ENCODE measurements at regions not wholly inside any gene's neighbourhood (a gene's known extent, or its start where the extent isn't known, plus 50 kb on each side); places are given as distances from the start of the nearest gene placed in this dataset.
"Not testable (repeated sequence)": the region's sequence is repeated elsewhere in the genome, so short reads cannot be mapped to it uniquely, and the experiment has no call there.

DNA sequence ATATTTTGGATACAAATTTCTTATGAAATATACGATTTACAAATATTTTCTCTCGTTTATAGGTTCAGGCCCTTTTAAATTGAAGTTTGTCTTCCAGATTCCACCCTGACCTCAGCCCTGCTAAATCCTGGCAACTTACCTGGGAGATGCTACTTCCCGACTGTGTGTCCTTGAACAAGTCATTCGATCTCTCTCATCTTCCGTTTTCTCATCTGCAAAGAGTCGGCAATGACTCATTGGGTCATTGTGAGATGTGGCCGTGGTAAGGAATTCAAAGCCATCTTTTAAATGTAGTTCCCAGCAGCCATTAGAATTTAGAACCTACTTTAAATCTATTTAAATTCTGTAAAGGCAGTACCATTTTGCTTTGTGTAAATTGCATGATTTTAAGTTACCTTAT is 72.5 kb downstream of the LHX2 start:
- DNase-seq (ENCODE audit: extremely low read depth in 1 of 11, low read depth in 9 of 11, low spot score in 4 of 11) = no peak

DNA sequence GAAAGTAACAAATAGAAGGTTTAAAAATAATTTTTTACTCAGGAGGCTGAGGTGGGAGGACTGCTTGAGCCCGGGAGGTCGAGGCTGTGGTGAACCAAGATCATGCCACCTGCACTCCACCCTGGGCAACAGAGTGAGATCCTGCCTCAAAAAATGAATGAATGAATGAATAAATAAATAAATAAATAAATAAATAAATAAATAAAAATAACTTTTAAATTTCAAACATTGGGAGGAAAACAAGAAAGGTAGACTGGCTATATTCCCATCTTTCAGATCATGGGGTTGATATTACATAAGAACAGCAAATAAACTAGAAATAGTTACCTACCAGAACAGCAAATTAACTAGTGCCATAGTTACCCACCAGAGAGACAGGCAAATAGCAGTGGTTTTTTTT is 75.7 kb downstream of the LHX2 start:
- no peak for DNase-seq (ENCODE audit: extremely low read depth in 1 of 11, low read depth in 9 of 11, low spot score in 4 of 11)

DNA sequence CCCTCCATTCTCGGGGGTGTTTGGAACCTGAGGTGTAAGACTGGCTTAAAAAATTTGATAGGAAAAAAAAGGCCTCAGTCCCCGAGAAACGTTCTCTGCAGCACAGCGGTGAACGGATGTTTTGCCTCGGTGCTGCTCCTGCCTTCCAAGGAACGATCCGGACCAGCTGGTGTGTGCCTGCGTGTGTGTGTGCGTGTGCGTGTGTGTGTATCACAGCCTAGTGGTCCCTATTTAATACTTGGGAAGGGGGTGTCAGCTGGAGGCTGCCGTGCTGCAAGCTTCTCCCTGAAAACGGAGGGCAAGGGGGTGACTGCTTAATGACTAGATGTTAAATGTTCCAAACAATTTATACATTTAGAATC is 76.9 kb downstream of the LHX2 start:
- peak in 6 of 11 donors; percentile 4 to 25 (median 11) for DNase-seq (ENCODE audit: extremely low read depth in 1 of 11, low read depth in 9 of 11, low spot score in 4 of 11)

DNA sequence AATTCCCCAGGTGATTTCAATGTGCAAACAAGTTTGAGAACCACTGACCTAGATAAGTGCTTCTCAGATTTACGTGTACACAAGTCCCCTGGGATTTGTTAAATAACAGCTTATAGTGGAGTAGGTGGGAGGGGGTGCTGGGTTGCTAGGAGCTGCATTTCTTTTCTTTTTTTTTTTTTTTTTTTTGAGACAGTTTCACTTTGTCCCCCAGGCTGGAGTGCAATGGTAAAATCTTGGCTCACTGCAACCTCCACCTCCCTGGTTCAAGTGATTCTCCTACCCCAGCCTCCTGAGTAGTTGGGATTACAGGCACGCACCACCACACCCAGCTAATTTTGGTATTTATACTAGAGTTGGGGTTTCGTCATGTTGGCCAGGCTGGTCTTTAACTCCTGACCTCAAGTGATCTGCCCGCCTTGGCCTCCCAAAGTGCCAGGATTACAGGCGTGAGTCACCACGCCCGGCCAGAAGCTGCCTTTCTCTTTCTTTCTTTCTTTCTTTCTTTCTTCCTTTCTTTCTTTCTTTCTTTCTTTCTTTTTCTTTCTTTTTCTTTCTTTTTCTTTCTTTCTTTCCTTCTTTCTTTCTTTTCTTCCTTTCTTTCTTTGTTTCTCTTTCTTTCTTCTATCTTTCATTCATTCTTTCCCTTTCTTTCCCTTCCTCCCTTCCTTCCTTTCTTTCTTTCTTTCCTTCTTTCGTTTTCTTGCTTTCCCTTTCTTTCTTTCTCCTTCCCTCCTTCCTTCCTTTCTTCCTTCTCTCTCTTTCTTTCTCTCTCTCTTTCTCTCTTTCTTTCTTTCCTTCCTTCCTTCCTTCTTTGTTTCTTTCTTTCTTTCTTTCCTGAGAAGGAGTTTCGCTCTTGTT is 78.3 kb downstream of the LHX2 start:
- DNase-seq (ENCODE audit: extremely low read depth in 1 of 11, low read depth in 9 of 11, low spot score in 4 of 11) = not testable (repeated sequence)

DNA sequence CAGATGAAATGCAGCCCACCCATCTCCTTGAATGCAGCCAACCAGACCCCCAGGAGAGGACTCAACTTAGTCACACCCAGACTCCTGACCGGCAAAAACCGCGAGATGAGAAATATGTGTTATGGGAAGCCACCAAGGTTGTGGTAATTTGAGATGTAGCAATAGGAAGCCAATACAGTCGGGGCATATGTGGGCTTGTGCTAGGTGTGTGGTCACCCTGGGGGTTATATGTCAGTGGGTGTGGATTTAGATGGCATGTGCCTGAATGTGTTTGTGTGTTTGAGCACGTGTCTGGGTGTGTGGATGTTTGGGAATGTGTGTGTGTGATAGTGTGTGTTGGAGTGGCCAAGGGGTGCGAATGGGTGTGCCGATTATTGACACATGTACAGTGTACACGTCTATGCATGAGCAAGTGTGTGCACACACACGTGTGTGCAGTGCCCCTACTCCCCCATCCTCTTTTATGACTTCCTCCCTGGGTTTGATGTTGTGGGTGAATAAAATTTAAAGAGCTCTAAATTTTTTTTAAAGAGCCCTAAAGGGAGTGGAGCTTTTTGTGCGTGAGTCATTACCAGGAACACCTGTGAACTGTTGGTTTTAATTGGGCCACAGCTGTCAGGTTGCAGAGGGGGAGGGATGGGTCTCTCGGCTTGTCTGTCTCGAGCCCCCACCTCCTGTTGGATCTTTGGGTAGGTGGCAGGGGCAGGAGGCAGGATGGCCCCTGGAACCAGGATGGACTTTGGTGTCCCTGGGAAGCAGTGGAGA is 86.8 kb downstream of the LHX2 start:
- no peak for DNase-seq (ENCODE audit: extremely low read depth in 1 of 11, low read depth in 9 of 11, low spot score in 4 of 11)

DNA sequence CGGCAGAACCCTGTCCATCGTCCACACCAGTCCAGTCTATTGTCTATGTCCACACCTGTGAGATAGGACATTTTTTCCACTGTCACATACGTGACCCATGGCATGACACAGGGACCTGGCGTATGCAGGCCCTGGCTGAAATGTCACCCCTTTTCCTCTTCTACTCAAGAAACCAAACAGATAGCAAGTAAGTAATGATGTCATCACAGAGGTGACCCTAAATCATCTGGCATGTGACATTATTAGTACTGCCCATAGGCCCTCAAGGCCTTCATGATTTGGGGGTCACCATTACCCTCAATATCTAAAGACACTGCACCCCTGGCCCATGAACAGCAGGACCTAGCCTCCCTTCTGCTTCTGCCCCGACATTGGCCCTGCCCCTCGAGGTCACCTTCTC is 88.3 kb downstream of the LHX2 start:
- no peak for DNase-seq (ENCODE audit: extremely low read depth in 1 of 11, low read depth in 9 of 11, low spot score in 4 of 11)

DNA sequence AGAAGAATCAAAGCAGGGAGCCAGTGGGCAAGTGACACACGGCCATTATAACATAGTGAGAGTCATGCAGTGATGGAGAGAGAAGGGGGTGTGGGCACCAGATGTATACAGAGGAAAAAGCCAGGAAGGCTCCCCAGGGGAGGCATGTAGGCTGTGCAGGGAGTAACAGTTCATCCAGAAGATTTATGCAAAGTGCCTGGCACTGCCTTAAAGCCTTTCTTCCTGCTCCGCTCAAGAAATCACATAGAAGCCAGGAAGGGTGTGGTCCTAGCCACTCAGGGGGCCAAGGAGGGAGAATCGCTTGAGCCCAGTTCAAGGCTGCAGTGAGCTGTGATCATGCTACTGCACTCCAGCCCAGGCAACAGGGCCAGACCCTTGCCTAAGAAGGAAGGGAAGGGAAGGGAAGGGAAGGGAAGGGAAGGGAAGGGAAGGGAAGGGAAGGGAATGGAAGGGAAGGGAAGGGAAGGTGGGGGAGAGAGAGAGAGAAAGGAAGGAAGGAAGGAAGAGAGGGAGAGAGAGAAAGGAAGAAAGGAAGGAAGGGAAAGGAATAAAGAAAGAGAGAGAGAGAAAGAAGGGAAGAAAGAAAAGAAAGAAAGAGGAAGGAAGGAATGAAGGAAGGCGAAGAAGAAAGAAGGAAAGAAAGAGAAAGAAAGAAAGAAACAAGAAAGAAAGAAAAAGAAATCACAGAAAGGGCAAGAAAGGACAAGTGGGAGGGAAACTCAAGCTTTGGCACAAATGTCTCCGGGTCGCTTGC is 89.8 kb downstream of the LHX2 start:
- no peak for DNase-seq (ENCODE audit: extremely low read depth in 1 of 11, low read depth in 9 of 11, low spot score in 4 of 11)

DNA sequence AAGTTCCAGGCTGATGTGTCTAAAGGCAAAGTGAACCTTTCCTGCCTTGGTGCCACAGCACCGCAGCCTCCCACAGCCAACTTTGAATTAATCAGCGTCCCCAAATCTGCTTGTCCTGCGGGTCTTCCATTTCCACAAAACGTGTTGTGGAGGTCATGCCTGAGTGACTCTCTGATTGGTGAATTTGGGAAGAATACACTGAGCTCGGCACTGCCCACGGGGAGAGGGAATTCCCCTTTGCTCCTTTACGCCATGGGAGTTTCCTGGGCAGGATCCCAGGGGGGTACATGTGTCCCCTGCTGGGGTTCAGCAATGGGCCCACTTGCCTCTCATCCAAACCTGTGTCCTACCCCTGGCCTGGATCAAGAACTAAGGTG is 90.4 kb downstream of the LHX2 start:
- DNase-seq (ENCODE audit: extremely low read depth in 1 of 11, low read depth in 9 of 11, low spot score in 4 of 11) = no peak

DNA sequence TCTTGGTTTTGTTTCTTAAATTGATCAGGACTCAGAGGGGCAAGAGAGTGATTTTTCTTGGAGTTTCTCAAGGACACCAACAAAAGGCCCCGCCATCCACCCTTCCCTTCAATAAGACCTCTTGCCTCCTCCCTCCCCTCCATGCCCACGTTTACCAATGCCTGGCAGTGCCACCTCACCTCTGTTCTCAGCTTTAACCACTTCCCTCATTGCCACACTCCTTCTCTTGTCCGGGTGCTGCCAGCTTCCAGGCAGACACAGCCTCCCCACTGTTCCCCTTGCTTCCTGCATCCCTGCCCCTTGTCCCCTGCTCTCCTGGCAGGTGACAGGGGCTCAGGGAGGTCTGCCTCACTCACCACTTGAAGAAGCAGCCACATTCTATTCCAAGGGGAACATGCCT is 90.8 kb downstream of the LHX2 start:
- DNase-seq (ENCODE audit: extremely low read depth in 1 of 11, low read depth in 9 of 11, low spot score in 4 of 11) = no peak

DNA sequence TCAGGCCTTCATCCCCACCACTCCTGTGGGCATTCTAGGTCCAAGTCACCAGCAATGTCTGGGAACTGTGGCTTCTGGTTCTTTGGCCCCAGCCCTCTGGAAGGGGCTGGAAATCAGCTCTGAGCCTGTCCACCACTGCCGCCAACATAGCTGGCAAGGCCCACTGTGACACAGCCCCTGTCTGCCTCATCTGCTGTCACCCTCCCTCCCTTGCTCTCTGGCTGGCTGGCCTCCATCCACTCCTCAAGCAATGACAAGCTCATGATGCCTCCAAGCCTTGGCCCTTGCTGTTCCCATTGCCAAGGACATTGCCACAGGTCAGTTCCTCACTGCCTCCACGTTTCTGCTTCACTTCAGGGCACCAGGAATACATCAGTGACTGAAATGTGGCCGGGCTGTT is 93.7 kb downstream of the LHX2 start:
- DNase-seq (ENCODE audit: extremely low read depth in 1 of 11, low read depth in 9 of 11, low spot score in 4 of 11) = no peak

DNA sequence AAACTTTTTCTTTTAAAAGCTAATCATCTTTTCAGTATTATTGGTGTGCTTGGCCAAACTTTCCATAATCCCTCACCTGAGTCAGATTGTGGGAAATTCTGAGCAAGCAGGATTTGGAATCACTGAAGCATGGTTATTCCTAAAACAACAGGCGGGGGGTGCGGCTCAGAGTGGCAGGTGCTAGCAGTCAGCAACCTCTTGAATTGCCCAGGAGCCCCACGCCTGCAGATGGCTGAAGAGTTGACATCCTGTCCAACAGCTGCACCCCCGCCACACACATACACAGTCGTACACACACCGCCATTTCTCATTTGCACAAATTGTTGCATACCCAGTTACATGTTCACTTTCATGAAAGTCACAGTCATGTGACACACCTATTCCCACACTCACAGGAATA is 96.6 kb downstream of the LHX2 start:
- DNase-seq (ENCODE audit: extremely low read depth in 1 of 11, low read depth in 9 of 11, low spot score in 4 of 11) = no peak

DNA sequence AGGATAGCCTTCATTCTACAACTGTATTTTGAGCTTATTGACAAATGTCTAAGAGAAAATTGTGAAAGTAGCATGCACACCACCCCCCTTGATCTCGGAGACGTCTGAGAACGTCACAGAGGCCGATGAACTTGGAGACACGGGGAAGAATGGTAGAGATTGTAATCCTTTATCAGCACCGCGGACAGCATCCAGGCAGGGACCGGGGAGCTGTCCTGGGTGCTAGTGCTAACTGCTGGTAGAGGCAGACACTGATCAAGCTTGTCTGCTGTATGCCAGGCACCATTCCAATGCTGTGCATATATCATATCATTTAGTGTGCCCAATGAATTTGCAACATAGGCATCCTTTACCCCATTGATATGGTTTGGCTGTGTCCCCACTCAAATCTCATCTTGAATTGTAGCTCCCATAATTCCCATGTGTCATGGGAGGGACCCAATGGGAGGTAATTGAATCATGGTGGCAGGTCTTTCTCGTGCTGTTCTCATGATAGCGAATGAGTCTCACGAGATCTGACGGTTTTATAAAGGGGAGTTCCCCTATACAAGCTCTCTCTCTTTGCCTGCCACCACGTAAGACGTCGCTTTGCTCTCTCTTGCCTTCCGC is 98.8 kb downstream of the LHX2 start:
- DNase-seq (ENCODE audit: extremely low read depth in 1 of 11, low read depth in 9 of 11, low spot score in 4 of 11) = peak; percentile 44 to 80 (median 75)

DNA sequence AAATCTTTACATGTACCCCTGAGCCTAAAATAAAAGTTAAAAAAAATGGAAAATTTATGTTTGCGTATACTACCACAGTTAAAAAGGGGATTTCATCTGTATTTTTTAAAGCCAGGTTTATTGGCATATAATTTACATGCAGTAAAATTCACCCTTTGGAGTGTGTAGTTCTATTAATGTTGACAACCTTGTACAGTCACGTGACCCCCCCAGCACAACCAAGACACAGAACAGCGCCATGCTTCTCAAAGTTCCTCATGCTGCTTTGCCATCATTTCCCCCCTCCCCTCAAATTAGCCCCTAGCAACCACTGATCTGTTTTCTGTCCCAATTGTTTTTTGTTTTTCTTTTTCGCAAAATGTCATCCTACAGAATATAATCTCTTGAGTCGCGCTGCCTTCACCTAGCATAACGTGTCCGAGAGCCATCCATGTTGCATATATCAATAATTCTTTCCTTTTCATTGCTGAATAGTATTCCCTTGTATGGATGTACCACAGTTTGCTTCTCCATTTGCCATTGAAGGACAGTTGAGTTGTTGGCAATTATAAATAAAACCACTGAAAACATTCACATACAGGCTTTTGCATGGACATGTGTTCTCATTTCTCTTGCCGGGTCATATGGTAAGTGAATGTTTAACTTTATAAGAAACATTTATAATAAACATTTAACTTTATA is 105.3 kb downstream of the LHX2 start:
- DNase-seq (ENCODE audit: extremely low read depth in 1 of 11, low read depth in 9 of 11, low spot score in 4 of 11) = no peak

DNA sequence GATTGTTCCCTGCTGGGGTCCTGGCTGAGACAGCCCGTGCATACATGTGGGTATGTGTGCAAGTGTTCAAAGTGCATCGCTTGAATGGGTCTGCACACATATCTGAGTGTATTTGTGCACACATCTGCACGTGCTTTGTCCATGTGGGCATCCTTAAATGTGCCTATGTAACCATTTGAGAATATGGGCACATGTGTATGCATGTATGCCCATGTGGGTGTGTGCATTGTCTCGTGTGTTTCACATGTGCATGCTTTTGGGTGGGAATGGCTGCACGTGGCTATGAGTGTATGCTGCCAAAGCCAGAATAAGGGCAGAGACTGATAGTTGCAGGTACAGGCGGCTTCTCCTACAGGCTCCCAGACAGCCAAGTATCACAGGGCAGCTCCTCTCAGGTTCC is 107.3 kb downstream of the LHX2 start:
- no peak for DNase-seq (ENCODE audit: extremely low read depth in 1 of 11, low read depth in 9 of 11, low spot score in 4 of 11)

DNA sequence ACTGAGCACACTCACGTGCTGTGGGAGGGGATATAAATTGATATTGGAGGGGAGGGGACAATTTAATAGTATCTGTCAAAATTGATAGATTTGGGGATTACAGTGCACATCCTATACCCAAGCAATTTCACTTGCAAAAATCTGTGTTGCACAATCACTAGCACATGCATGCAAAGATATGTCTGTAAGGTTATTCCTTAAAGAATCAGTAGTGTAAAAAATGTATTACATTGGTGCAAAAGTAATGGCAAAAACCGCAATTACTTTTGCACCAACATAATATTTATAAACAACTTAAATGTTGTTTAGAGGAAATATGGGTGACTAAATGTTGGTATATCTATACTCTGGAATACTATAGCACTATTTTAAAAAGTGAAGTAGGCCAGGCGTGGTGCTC is 108.7 kb downstream of the LHX2 start:
- DNase-seq (ENCODE audit: extremely low read depth in 1 of 11, low read depth in 9 of 11, low spot score in 4 of 11) = no peak

DNA sequence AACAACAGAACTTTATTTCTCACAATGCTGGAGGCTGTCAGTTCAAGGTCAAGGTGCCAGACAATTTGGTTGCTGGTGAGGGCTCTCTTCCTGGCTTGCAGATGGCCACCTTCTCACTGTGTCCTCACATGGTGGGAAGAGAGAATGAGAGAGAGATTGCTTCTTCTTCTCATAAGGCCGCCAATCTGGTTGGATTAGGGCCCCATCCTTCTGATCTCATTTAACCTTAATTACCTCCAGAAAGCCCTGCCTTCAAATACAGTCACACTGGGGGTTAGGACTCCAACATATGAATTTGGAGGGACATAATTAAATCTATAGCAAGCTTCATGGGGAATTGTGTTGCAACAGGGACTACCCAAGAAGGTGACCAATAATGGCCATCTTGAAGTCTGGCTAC is 110.2 kb downstream of the LHX2 start:
- no peak for DNase-seq (ENCODE audit: extremely low read depth in 1 of 11, low read depth in 9 of 11, low spot score in 4 of 11)

DNA sequence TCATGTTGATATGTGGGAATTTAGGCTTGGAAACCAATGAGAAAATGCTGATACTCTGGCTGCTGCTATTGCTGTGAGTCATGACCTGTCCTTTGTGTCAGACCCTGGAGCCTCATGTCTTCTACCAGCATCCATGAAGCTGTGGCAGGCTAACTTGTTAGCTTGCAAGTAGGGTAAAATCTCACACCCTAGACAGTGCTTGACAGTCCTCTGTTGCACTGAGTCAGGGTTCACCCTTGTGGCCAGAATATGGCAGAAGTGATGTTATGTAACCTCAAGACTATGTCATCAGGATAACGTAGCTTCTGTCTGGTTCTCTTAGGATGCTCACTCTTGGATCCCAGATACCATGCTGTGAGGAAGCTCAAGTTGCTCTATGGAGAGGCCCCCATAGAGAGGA is 110.8 kb downstream of the LHX2 start:
- DNase-seq (ENCODE audit: extremely low read depth in 1 of 11, low read depth in 9 of 11, low spot score in 4 of 11) = no peak

DNA sequence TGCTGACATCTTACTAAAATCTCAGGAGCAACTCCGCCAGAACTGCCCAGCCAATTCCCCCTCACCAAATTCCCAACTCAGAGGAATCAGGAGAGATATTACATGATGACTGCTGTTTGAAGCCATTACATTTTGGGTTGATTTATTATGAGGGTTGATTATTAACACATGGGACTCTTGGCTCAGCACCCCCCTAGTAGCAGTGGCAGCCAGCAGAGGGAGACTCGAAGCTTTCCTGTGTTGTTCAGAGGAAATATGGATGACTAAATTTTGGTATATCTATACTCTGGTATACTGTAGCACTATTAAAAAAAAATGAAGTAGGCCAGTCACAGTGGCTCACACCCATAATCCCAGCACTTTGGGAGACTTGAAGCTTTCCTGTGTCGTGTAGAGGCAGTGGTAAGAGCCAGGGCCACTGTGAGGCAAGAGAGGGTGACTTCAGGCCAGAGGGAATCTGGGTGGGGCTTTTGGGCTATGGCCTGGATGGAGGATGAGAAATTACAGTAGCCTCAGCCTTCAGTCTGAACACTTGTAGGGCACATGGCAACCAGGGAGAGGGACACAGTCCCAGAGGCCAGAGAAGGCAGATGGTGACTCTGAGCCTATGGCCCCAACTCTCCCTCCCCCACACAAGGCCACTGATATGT is 111.4 kb downstream of the LHX2 start:
- DNase-seq (ENCODE audit: extremely low read depth in 1 of 11, low read depth in 9 of 11, low spot score in 4 of 11) = no peak

DNA sequence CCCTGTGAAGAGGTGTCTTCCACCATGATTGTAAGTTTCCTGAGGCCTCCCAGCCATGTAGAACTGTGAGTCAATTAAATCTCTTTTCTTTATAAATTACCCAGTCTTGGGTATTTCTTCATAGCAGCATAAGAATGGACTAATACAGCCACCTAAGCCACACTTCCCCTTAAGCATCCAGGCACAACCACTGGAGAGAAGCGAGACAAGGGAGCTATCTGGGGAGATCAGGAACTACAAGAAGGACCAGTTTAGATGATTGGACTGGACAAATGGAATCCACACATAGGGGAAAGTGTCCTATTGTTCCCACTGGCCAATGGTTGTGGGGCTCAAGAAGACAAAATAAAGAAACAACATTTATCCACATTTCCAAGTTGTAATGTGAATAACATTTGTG is 112.1 kb downstream of the LHX2 start:
- DNase-seq (ENCODE audit: extremely low read depth in 1 of 11, low read depth in 9 of 11, low spot score in 4 of 11) = not testable (repeated sequence)

Data from renal cortex interstitium (tissue), 11 donors.